NCI-H1417 treated with DMSO at 0.1 percent for 48 hours (cell line): ENCODE measurements at regions not wholly inside any gene's neighbourhood (a gene's known extent, or its start where the extent isn't known, plus 50 kb on each side); places are given as distances from the start of the nearest gene placed in this dataset.

Experiments used
- DNase-seq: peaks from one replicate; lab custom pipeline; 2025; lab: John Stamatoyannopoulos, UW

DNA sequence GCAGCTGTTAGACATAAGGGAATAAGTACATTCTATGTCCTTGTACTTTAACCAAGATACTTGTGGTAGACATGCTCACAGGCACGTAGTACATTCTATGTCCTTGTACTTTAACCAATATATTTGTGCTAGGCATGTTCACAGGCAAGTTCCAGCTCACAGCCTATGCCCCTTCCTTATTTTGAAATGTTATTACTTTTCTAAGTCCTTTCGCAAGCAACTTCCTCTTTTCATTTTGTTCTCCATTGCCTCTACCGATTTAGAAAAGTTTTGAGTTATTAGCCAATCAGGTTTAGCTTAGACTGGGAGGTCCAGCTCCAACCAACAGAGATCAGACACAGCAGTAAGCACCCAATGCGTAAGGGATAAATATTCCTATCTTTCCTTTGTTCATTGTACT, 60.1 kb upstream of the NUDT7 start:
- no peak for DNase-seq

DNA sequence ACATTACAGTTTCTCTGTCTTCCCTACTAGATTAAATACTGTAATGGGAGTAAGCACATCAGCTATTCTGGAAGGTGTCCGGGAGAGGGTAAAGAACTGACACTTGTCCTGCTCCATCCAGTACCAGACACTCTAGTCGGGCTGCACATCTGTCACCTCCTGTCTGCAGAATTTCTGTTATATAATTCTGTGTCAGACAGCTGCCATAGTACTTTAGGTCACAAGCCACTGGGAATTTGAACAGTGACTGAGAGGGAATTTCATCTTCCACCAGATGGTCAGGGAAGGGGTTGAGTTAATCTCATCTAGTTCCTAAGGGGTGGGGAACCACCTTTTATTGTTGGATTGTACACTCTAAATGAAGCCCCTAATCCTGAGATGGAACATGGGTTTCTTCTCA, 58.6 kb upstream of the NUDT7 start:
- DNase-seq = no peak

- DNase-seq = no peak
Observed at GRCh38 chr16:77666771-77667170, 55.5 kb upstream of the NUDT7 start.

DNA sequence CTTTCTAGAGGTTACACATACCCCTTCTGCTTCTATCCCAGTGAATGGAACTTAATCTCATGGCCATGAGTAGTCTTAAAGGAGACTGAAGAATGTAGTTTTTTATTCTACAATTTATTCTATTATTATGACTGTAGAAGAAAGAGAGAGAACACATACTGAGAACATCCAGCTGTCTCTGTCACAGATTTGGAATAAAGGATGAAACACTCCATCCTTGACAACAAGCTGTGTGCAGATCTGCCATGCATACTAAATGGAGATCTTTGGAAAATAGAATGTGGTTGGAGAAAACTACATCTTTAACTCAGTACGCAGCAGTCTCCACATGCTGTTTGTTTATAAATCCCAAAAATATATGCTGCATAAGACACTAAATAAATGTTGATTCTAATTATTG, 54.1 kb upstream of the NUDT7 start:
- no peak for DNase-seq

DNA sequence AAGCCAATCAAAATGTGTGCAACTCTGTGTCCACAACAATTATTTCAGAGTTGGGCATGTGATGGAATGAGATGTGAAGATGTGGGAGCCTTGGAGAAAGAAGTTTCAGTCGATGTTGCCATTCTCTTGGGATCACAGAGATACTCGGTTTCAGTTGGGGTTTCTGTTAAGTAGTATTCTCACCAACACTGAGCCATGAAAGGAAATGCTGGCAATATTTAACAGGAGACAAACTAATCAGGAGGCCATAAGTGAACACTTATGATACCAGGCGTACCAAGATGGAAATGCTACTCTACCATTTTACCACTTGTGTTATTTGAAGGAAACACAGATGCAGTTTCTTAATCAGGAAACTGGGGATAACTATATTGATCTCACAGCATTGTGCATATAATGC, 53.3 kb upstream of the NUDT7 start:
- no peak for DNase-seq
